ENCODE measurements at regions not wholly inside any gene's neighbourhood (a gene's known extent, or its start where the extent isn't known, plus 50 kb on each side); places are given as distances from the start of the nearest gene placed in this dataset.

DNA sequence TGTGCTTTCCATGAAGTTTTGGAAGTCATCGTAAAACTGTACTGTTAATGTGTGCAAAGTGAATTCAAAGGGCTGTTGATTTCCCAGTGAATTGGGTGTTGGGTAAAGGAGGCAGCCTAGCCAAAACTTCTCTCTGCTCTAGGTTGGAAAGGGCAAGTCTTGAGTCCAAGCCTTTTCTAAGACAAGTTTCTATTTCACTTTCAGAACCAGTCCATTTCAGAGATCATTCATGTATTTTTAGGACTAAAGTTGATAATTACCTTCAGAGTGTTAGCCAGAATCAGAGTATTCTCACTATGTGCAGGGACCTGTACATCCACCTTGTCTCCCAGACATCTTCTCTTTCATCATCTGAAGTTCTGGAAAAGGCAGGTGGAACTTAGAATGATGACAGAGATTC lies 636.1 kb upstream of the KLHL29 start:
- TF ChIP-seq, protein P1, sequence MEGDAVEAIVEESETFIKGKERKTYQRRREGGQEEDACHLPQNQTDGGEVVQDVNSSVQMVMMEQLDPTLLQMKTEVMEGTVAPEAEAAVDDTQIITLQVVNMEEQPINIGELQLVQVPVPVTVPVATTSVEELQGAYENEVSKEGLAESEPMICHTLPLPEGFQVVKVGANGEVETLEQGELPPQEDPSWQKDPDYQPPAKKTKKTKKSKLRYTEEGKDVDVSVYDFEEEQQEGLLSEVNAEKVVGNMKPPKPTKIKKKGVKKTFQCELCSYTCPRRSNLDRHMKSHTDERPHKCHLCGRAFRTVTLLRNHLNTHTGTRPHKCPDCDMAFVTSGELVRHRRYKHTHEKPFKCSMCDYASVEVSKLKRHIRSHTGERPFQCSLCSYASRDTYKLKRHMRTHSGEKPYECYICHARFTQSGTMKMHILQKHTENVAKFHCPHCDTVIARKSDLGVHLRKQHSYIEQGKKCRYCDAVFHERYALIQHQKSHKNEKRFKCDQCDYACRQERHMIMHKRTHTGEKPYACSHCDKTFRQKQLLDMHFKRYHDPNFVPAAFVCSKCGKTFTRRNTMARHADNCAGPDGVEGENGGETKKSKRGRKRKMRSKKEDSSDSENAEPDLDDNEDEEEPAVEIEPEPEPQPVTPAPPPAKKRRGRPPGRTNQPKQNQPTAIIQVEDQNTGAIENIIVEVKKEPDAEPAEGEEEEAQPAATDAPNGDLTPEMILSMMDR (IDR thresholded peaks at IDR 0.05; ENCODE audit: low read depth, low read length) = no peak
- H3K4me3 ChIP-seq (ENCODE audit: low read depth, low read length) = no peak overlapping the region

DNA sequence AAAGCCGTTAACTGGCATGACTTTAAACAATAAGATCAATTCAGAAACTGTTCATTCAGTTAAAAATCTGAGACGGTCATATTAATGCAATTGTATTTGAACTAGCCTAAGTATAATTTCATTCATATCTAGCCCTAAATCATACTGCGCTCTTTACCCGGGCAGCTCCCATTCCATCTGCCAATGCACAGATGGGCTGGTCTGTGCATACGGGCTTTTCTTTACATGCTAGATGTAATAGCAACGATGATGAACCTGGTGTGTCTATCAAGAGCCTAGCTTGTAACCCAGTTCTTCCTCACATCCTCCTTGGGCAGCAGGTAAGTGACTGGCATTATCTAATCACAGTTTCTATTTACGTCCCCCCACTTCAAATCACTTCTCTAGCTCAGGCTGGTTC lies 631.5 kb upstream of the KLHL29 start:
- H3K4me3 ChIP-seq (ENCODE audit: low read depth, low read length) = no peak overlapping the region
- TF ChIP-seq, protein P1 (IDR thresholded peaks at IDR 0.05; ENCODE audit: low read depth, low read length) = no peak

DNA sequence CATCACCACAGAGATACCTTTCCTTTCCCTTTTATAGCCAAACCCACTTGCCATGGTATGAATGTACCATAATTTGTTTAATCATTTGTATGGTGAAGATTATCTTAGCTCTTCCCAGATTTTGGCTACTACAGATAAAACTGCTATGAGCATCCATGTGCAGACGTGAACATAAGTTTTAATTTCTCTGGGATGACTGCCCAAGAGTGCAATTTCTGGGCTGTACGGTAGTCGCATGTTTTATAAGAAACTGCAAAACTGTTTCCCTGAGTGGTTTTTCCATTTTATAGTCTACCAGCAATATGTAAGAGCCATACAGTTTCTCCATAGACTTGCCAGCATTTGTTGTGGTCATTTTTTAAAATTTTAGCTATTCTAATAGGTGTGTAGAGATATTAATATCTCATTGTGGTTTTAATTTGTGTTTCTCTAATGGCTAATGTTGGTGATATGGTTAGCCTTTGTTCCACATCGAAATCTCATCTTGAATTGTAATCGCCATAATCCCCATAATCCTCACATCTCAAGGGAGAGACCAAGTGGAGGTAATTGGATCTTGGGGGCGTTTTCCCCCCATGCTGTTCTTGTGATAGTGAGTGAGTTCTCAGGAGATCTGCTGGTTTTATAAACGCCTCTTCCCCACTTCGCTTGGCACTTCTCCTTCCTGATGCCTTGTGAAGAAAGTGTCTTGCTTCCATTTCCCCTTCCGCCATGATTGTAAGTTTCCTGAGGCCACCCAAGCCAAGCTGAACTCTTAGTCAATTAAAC lies 628.5 kb upstream of the KLHL29 start:
- TF ChIP-seq, protein P1 (IDR thresholded peaks at IDR 0.05; ENCODE audit: low read depth, low read length) = no peak
- no peak overlapping the region for H3K4me3 ChIP-seq (ENCODE audit: low read depth, low read length)

DNA sequence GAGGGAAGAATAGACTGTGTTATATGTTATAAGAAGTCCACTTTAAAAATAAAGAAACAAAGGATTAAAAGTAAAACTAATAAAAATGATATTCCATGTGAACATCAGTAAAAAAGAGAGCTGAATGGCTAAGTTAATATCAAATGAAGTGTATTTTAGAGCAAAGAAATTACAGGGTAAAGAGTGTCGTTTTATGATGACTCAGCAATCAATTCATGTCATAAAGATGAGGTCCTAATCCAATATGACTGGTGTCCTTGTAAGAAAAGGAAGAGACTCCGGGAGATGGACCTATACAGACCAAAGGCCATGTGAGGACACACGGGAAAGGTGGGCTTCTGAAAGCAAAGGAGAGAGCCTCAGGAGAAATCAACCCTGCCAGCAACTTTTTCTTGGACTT lies 615.5 kb upstream of the KLHL29 start:
- TF ChIP-seq, protein P1 (IDR thresholded peaks at IDR 0.05; ENCODE audit: low read depth, low read length) = no peak
- H3K4me3 ChIP-seq (ENCODE audit: low read depth, low read length) = no peak overlapping the region

DNA sequence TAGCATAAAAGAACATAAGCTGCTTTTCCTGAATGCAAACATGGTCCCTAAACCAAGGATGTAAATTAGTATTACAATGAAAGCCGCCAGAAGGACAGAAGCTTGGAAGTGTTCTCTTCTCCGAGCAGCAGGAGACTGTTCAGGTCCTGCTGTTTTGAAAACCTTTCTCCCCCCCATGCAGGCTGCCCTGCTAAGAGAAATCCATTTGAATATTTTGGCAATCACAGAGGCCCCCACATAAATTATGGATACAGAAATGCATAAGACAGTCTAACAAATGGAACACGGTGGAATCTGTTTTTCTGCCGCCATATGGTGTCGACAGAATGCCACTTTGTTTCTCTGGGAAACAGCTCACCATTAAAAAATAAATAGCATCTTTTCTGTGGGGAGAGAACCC lies 600.4 kb upstream of the KLHL29 start:
- no peak overlapping the region for H3K4me3 ChIP-seq (ENCODE audit: low read depth, low read length)
- TF ChIP-seq, protein P1 (IDR thresholded peaks at IDR 0.05; ENCODE audit: low read depth, low read length) = no peak

DNA sequence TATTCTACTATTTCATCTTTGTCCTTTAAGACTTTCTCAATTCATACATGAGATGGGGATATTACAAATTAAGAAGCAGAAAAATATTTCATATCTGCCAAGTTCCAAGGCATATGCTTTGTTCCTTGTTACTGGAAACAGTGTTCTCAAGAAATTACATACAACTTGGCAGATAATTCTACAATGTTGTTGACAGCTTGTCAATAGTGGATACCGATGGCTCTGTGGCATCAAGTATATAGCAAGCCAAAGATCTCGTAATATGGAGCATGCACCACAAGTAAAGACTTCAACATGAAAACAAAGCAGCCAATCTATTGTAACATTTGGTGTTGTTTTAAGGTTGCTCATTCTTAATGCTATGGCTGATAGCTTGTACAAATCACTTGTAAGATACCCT lies 598.2 kb upstream of the KLHL29 start:
- TF ChIP-seq, protein P1 (IDR thresholded peaks at IDR 0.05; ENCODE audit: low read depth, low read length) = no peak
- no peak overlapping the region for H3K4me3 ChIP-seq (ENCODE audit: low read depth, low read length)

DNA sequence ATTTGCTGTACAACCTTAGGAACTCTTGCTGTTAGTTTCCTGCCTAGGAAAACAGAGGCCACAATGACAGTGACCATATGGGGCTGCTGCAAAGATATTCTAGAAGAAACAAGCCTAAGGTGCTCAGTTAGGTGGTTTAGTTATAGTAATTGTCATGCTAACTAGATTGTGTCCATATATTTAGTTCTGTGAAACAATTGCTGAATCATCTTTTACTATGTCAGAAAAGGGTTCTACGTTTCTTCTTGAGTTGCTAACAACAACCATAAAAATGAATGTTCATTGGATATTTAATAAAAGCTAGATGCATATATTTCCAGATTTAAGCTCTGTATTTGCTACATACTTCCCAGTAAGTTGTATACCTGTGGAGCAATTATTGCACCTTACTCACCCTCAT lies 597.2 kb upstream of the KLHL29 start:
- TF ChIP-seq, protein P1 (IDR thresholded peaks at IDR 0.05; ENCODE audit: low read depth, low read length) = no peak
- H3K4me3 ChIP-seq (ENCODE audit: low read depth, low read length) = no peak overlapping the region
